Stimulated activated CD4-positive, alpha-beta T cell treated with anti-CD3 and anti-CD28 coated beads, Interleukin-2, amount 100 ng/mL, for 4 hours (primary cell): ENCODE measurements at regions not wholly inside any gene's neighbourhood (a gene's known extent, or its start where the extent isn't known, plus 50 kb on each side); places are given as distances from the start of the nearest gene placed in this dataset.
"Not testable (repeated sequence)": the region's sequence is repeated elsewhere in the genome, so short reads cannot be mapped to it uniquely, and the experiment has no call there.

Experiments used
- DNase-seq: peaks from one replicate; pipeline ENCODE4 v3.0.0-alpha.2; 2020; ENCODE audit warnings: low read depth

- DNase-seq, result no peak
These were observed 152.8 kb downstream of the INHBB start for GRCh38 chr2:120498576-120499394.

- DNase-seq, result no peak
These were observed 154.0 kb downstream of the INHBB start for GRCh38 chr2:120499784-120500495.

DNA sequence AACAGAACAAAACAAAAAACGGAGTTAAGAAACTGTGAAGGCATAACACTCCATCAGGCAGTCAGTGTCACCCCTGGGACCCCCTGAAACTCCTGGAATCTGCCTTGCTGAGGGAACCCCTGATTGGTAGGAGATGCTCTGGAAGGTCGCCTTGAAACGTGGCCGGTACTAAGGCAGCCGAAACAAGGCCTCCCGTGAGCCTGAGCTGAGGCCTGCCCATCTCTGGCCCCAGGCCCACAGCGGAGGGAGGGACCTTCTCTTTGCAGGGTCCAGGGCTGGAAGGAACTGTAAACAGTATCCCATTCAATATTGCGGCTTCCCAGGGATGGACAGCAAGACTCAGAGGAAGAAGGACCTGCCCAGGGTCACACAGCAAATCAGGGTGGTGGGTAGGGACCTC lies 155.7 kb downstream of the INHBB start:
- no peak for DNase-seq

DNA sequence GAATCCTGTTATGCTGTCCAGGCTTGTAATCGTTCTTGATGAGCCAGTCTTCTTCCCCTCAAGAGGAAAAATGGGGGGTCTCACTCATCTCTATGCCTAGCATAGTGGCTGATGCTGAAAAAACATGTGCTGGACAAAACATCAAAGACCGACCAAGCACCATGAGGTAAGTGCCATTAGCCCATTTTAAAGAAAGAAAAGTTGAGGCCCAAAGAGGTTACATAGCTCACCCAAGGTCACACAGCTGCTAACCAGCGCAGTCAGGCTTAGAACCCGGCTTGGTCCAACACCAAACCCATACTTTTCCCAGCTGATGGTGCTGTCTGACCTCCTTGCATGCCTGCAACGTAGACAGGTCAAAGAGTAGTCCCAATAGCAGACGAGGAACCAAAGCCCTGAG lies 156.4 kb downstream of the INHBB start:
- DNase-seq, result no peak

GRCh38 chr2:120502761-120503160 lies 156.8 kb downstream of the INHBB start:
- no peak for DNase-seq

- no peak for DNase-seq
These were observed 157.4 kb downstream of the INHBB start for GRCh38 chr2:120503206-120503792.

- DNase-seq, result no peak
These were observed 158.0 kb downstream of the INHBB start for GRCh38 chr2:120503793-120504571.

DNA sequence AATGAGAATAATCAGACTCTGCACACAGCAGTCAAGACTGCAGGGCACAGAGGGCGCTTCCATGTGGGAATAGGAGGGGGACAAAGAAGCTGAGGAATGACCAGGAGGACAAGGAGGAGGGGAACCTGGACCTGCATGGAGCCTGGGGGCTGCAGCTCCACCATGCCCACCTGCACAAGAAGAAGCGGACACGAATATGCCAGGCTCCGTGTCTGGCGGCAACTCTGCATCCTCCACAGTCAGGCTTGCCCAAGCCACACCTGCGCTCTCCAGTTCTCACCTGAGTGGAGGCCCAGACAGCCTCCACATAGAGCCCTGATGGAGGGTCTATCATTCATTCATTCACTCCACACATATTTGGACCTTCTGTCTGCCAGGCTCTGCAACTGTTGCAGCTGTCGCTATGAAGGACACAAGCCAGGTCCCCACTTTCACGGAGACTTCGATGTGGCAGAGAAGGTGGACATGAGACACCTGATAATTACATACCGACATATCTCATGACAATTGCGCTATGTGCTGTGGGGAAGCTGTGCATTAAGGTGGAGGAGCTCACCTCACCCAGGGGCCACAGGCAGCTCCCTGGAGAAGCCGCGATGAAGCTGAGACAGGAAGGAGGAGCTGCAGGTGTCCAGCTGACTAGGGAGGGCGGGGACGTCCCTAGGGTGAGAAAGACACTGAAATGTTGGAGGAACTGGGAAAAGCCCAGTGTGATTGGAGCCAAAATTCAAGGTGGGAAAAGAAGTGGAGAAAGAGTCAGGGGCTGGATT lies 159.2 kb downstream of the INHBB start:
- DNase-seq, result no peak

GRCh38 chr2:120508567-120509041 lies 162.7 kb downstream of the INHBB start:
- no peak for DNase-seq

DNA sequence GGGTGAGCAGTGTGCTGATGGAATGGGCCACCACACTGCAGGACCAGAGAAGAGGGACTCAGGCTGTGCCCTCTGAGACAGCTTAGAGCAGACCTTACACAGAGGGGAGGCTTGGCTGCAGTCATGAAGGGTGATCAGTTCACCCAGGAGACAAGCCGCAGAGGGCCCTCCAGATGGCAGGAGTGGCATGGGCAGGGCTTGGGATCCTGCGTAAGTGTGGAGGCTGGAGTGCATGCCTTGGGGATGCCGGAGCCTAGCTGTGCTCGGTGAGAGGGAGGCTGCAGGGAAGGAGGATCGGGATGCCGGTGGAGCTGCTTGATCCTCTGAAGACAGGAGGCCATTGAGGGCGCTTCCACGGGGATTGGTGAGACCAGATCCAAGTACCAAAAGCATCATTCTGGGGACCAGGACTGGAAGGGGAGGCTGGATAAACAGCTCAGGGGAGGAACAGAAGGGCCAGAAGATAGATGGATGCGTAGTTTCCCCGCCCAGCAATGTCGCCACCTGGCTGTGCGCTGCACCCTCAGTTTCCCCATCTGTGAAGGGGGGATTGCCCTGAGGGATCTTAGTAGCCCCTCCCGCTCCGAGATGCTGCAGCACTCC lies 163.4 kb downstream of the INHBB start:
- DNase-seq, result no peak

GRCh38 chr2:120509991-120510735 lies 164.2 kb downstream of the INHBB start:
- no peak for DNase-seq

GRCh38 chr2:120510751-120511395 lies 164.9 kb downstream of the INHBB start:
- no peak for DNase-seq

DNA sequence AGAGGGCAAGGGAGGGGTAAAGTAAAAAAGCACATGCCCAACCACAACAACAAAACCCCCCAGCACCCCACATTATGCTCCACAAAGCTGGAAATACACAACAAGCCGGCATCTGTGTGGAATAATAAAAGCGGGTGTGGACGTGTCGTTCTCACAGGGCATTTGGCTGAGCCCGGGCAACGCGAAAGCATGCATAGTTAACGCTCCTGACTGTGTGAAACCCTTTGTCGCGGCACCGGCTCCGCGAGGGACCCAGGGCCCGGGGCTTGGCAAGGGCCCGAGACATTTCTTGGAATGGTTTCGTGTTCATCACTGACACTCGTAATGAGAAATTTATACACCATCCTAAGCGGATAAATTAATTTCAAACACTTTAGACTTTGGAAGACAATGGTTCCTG lies 165.6 kb downstream of the INHBB start:
- DNase-seq, result no peak

- DNase-seq, result no peak
These were observed 166.2 kb downstream of the INHBB start for GRCh38 chr2:120511947-120512710.

DNA sequence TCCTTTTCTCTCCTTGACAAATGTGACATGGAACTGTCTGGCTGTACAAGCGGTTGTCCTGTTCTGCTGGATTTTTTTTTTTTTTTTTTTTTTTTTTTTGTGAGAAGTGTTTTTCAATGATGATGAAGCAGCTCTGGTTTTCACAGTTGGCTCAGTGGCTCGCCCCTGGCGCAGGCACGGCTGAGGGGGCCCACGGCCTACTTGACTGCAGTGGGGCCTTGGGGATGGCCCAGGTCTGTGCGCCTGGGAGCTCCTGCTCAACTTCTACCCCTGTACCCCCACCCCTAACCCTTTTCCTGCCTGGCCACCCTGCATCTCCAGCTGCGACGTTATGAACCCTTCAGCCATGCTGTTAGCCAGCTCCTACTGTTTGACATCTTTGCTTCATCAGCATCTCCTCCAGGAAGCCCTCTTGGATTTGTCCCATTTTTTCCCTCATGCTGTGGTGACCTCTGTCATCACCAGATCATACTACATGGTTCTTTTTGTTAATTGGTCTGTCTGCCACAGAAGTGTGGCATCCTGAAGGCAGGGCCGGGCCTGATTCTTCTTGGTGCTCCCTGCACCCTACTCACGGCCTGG lies 167.9 kb downstream of the INHBB start:
- DNase-seq, result no peak

DNA sequence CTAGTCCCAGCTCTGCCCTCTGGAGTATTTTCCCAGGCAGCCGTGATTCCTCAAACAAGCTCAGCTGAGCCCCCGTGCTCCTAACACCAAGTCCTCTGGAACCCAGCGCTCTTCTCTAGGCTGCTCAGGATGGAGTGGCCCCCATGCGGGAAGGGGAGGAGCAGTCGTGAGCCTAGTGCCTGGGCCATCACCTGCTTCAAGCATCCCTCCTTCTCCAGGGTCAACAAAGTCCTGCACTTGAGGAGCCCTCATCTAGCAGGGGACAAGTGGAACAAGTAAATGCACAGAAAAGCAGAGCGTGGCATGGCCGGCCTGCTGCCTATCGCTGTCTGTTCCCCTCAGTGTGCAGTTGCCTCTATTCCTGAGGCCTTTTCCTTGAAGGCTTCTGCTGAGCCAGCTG lies 168.6 kb downstream of the INHBB start:
- DNase-seq, result no peak

- not testable (repeated sequence) for DNase-seq
These were observed 169.3 kb downstream of the INHBB start for GRCh38 chr2:120515066-120515758.
